SU-DHL-6 (cell line): ENCODE measurements at regions not wholly inside any gene's neighbourhood (a gene's known extent, or its start where the extent isn't known, plus 50 kb on each side); places are given as distances from the start of the nearest gene placed in this dataset.

Source experiments
- H2AFZ ChIP-seq: fragments of 200-600 bp; sonication (generic); 2 replicates; pipeline ENCODE4 v1.6.1; 2014; ENCODE audit warnings: low read depth, mild to moderate bottlenecking, moderate library complexity, mixed read lengths, antibody characterized with exemption, low read length; ENCODE audit not compliant: severe bottlenecking
- H3F3A ChIP-seq: fragments of 200-600 bp; shearing (Covaris generic); 2 replicates; pipeline ENCODE4 v1.6.0; 2016; ENCODE audit warnings: antibody characterized with exemption, mild to moderate bottlenecking; ENCODE audit not compliant: insufficient read depth
- H3K27ac ChIP-seq: fragments of 200-600 bp; sonication (generic); 2 replicates; pipeline ENCODE4 v1.5.1; 2016; ENCODE audit warnings: low read depth, mild to moderate bottlenecking, low read length, moderate library complexity, mixed read lengths
- H3K27me3 ChIP-seq: fragments of 200-600 bp; sonication (generic), shearing (Covaris generic); 2 replicates; pipeline ENCODE4 v1.6.0; 2014; ENCODE audit warnings: mild to moderate bottlenecking, low read length
- H3K36me3 ChIP-seq: fragments of 200-600 bp; sonication (generic); 2 replicates; pipeline ENCODE4 v1.6.1; 2014; ENCODE audit warnings: mild to moderate bottlenecking, low read length, mixed read lengths
- H3K4me2 ChIP-seq: fragments of 300-600, 200-600 bp; shearing (Covaris generic), sonication (generic); 2 replicates; pipeline ENCODE4 v1.6.0; 2014; ENCODE audit warnings: low read length, low read depth, mild to moderate bottlenecking; ENCODE audit not compliant: poor library complexity, severe bottlenecking
- H3K4me3 ChIP-seq: fragments of 200-600 bp; sonication (generic); 2 replicates; pipeline ENCODE4 v1.5.1; 2014; ENCODE audit warnings: antibody characterized with exemption, low read length, mild to moderate bottlenecking, mixed read lengths; ENCODE audit not compliant: insufficient read depth, poor library complexity, severe bottlenecking
- H3K79me2 ChIP-seq: fragments of 200-600 bp; sonication (generic); 2 replicates; pipeline ENCODE4 v1.6.1; 2014; ENCODE audit warnings: mild to moderate bottlenecking, low read length, moderate library complexity; ENCODE audit not compliant: insufficient read depth
- H3K9ac ChIP-seq: fragments of 200-600 bp; sonication (generic); 2 replicates; pipeline ENCODE4 v1.7.0; 2014; ENCODE audit warnings: mild to moderate bottlenecking, low read length
- H3K9me2 ChIP-seq: fragments of 200-600 bp; sonication (generic); replicated peaks from 2 replicates; pipeline ENCODE4 v1.6.1; 2014; ENCODE audit warnings: low read length; ENCODE audit not compliant: insufficient read depth
- H3K9me3 ChIP-seq: fragments of 200-600 bp; sonication (generic); 2 replicates; pipeline ENCODE4 v1.6.1; 2014; ENCODE audit warnings: low read length, mixed read lengths; ENCODE audit not compliant: insufficient read depth
- H4K20me1 ChIP-seq: fragments of 200-600 bp; sonication (generic); 2 replicates; pipeline ENCODE4 v1.6.1; 2014; ENCODE audit warnings: low read depth, mild to moderate bottlenecking, antibody characterized with exemption, low read length, moderate library complexity, mixed read lengths
- EZH2phosphoT487 ChIP-seq: fragments of 200-600 bp; sonication (generic), shearing (Covaris generic); conservative IDR thresholded peaks from 2 replicates; pipeline ENCODE4 v1.6.1; 2018; ENCODE audit warnings: mild to moderate bottlenecking, antibody characterized with exemption, low read length, moderate library complexity, mixed read lengths
- TF ChIP-seq, protein P1 (sequence below): fragments of 200-600 bp; sonication (generic); IDR thresholded peaks from one replicate; pipeline ENCODE4 v1.5.1; 2017; ENCODE audit warnings: antibody characterized with exemption, mild to moderate bottlenecking, low read length, moderate library complexity; ENCODE audit not compliant: insufficient read depth, poor library complexity, severe bottlenecking

DNA sequence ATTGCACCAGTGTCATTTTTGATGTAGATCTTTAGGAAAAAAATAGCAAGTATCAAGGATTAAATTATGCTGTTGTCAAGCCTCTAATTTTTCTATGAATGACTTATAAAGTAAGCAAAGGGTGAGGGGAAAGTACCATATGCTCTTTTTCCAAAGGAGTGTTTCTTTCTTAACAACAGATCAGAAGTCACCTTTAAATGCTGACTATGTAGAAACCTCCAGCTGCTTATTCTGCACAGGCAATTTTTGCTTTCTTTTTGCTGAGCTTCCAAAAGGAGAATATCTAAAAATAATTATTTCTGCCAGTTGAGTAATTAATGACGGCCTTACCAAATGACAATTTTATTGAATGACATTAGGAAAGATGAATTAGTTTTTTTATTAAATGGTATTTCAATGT lies 390.6 kb upstream of the MANEA start:
- Histone ChIP-seq H3K27me3 (no peaks in the 10 kb centered on the region), H3K36me3 (no peaks in the 10 kb centered on the region), H3F3A (no peaks in the 10 kb centered on the region), H3K4me3 (no peak overlapping the region), H4K20me1 (no peaks in the 10 kb centered on the region), H3K4me2 (no peak overlapping the region), H3K9ac (no peak overlapping the region), H3K9me2 (no peaks in the 10 kb centered on the region), H2AFZ (no peak overlapping the region), H3K79me2 (no peaks in the 10 kb centered on the region), H3K9me3 (no peaks in the 10 kb centered on the region), H3K27ac (no peak overlapping the region)
- no peak for TF ChIP-seq EZH2phosphoT487

GRCh38 chr6:95197590-95197989 lies 379.7 kb upstream of the MANEA start:
- H3K9me3 ChIP-seq: no peaks in the 10 kb centered on the region
- no peak for TF ChIP-seq EZH2phosphoT487
- TF ChIP-seq, protein P1, sequence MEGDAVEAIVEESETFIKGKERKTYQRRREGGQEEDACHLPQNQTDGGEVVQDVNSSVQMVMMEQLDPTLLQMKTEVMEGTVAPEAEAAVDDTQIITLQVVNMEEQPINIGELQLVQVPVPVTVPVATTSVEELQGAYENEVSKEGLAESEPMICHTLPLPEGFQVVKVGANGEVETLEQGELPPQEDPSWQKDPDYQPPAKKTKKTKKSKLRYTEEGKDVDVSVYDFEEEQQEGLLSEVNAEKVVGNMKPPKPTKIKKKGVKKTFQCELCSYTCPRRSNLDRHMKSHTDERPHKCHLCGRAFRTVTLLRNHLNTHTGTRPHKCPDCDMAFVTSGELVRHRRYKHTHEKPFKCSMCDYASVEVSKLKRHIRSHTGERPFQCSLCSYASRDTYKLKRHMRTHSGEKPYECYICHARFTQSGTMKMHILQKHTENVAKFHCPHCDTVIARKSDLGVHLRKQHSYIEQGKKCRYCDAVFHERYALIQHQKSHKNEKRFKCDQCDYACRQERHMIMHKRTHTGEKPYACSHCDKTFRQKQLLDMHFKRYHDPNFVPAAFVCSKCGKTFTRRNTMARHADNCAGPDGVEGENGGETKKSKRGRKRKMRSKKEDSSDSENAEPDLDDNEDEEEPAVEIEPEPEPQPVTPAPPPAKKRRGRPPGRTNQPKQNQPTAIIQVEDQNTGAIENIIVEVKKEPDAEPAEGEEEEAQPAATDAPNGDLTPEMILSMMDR: no peak

DNA sequence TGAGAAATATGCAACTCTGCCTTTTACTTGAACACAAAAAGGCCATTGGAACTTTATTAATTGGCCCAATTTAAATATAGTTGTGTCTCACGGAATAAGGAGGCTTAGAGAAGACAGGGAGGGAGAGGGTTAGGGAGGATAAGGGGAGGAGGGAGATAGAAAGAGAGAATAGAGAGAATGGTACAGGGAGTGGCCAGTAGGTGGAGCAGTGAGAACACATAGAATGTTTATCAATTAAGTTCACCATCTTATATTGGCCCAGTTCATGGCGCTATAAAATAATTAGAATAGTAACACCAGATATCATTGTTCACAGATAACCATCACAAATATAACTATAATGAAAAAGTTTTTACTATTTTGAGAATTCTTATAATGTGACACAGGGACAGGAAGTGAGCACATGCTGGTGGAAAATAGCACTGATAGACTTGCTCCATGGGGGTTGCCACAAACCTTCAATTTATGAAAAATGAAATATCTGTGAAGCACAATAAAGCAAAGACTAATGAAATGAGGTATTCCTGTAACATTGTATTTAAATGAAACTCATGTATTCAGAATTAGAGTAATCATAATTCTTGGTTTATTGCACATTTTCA lies 374.1 kb upstream of the MANEA start:
- no peaks in the 10 kb centered on the region for H3K9me3 ChIP-seq
- no peaks in the 10 kb centered on the region for H3K9me2 ChIP-seq
- no peaks in the 10 kb centered on the region for H3K79me2 ChIP-seq
- no peak overlapping the region for H2AFZ ChIP-seq
- no peaks in the 10 kb centered on the region for H3K27me3 ChIP-seq
- H3K4me3 ChIP-seq: no peak overlapping the region
- H3K4me2 ChIP-seq: no peak overlapping the region
- no peaks in the 10 kb centered on the region for H4K20me1 ChIP-seq
- no peak overlapping the region for H3K9ac ChIP-seq
- no peak overlapping the region for H3K27ac ChIP-seq
- no peaks in the 10 kb centered on the region for H3F3A ChIP-seq
- TF ChIP-seq, protein P1: peak; percentile 49
- TF ChIP-seq EZH2phosphoT487: no peak
- H3K36me3 ChIP-seq: no peaks in the 10 kb centered on the region

More at GRCh38 chr6:95197590-95197989, 379.7 kb upstream of the MANEA start:
- H2AFZ ChIP-seq: no peak overlapping the region
- H3K4me2 ChIP-seq: no peak overlapping the region
- H3K27ac ChIP-seq: no peak overlapping the region
- no peaks in the 10 kb centered on the region for H4K20me1 ChIP-seq
- H3K27me3 ChIP-seq: no peaks in the 10 kb centered on the region
- H3K79me2 ChIP-seq: no peaks in the 10 kb centered on the region
- no peaks in the 10 kb centered on the region for H3K9me2 ChIP-seq
- no peaks in the 10 kb centered on the region for H3K36me3 ChIP-seq
- H3F3A ChIP-seq: no peaks in the 10 kb centered on the region
- no peak overlapping the region for H3K4me3 ChIP-seq
- H3K9ac ChIP-seq: no peak overlapping the region

- no peak for TF ChIP-seq EZH2phosphoT487
- TF ChIP-seq, protein P1: no peak
- Histone ChIP-seq H3K9me3 (no peaks in the 10 kb centered on the region), H3K4me3 (no peak overlapping the region), H4K20me1 (no peaks in the 10 kb centered on the region), H3K4me2 (no peak overlapping the region), H3K36me3 (no peaks in the 10 kb centered on the region), H3K79me2 (no peaks in the 10 kb centered on the region), H3K27me3 (no peaks in the 10 kb centered on the region), H3F3A (no peaks in the 10 kb centered on the region), H3K9me2 (no peaks in the 10 kb centered on the region), H3K9ac (no peak overlapping the region), H3K27ac (no peak overlapping the region), H2AFZ (no peak overlapping the region)
Measured at GRCh38 chr6:95204178-95204577, 373.2 kb upstream of the MANEA start.
